Pons (tissue), 1 donor: ENCODE measurements at regions not wholly inside any gene's neighbourhood (a gene's known extent, or its start where the extent isn't known, plus 50 kb on each side); places are given as distances from the start of the nearest gene placed in this dataset.
"Not testable (repeated sequence)": the region's sequence is repeated elsewhere in the genome, so short reads cannot be mapped to it uniquely, and the experiment has no call there.

Source experiments
- DNase-seq: peaks from one replicate; pipeline ENCODE4 v3.0.0-alpha.2; 2016; ENCODE audit warnings: low spot score

DNA sequence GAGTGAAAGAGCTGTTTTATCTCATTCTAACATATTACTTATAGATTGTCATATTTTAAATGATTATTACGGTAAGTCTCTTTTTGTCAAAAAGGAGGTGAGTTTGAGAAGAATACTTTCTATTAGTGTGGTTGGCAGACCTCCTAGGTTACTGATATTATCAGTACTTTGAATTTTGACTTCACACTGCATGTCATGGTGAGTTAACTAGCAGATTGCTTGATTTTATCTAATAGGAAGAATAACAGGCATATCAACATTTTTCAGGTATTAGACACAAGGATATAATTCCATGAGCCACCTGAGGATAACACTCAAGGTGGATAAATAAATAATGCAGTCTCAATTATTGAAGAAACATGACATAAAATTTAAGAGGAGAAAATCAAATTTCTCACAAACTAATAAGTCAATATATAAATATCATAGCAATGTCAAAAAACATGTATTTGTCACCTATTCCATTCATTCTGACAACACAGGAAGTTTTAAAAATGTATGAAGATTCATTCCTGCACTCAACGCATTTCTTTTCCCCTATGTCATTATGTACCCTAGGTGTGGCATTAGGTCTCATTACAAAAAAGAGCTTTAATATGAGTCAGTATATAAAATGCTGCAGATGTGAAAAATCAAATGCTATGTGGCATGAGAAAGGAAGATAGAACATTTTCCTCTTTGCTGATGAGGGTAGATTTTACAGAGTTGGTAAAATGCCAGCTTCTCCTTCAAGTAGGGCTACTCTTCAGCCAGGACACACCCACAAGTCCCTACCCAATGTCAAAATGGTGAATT lies 1621.6 kb downstream of the REEP3 start:
- DNase-seq, result no peak

DNA sequence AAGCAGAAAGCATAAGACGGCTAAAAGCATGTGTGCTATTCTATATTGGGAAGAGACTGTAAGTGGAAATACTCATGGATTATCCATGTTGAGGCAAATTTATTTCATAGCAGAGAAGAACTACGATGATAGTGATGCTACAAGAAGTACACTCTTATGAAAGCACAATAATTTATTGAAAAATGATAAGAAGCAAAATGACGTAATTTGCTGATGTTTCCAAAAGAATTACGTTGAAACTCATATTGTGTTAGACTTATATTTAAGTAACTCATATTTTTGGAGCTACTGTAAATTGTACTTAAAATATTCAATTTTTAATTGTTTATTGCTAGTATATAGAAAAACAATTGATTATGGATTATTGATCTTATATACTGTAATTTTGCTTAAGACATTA lies 1622.5 kb downstream of the REEP3 start:
- DNase-seq, result no peak

- no peak for DNase-seq
Observed at GRCh38 chr10:65149878-65150277, 1628.7 kb downstream of the REEP3 start.

GRCh38 chr10:65166272-65166671 lies 1645.1 kb downstream of the REEP3 start:
- no peak for DNase-seq

- DNase-seq, result no peak
Observed at GRCh38 chr10:65172249-65172648, 1651.0 kb downstream of the REEP3 start.

DNA sequence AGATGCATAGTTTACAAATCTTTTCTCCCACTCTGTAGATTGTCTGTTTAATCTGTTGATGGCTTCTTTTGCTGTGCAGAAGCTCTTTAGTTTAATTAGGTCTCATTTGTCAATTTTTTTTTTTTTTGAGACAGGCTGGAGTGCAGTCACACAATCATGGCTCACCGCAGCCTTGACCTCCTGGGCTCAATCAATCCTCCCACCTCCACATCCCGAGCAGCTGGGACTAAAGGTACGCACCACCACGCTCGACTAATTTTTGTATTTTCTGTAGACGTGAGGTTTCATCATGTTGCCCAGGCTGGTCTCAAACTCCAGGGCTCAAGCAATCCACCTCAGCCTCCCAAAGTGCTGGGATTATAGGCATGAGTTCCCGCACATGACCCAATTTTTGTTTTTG lies 1655.8 kb downstream of the REEP3 start:
- DNase-seq, result no peak

GRCh38 chr10:65183236-65183635 lies 1662.0 kb downstream of the REEP3 start:
- DNase-seq, result no peak

DNA sequence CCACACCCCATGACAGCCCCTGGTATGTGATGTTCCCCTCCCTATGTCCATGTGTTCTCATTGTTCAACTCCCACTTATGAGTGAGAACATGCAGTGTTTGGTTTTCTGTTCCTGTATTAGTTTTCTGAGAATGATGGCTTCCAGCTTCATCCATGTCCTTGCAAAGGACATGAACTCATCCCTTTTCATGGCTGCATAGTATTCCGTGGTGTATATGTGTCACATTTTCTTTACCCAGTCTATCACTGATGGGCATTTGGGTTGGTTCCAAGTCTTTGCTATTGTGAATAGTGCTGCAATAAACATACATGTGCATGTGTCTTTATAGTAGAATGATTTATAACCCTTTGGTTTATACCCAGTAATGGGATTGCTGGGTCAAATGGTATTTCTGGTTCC lies 1665.5 kb downstream of the REEP3 start:
- DNase-seq, result not testable (repeated sequence)

DNA sequence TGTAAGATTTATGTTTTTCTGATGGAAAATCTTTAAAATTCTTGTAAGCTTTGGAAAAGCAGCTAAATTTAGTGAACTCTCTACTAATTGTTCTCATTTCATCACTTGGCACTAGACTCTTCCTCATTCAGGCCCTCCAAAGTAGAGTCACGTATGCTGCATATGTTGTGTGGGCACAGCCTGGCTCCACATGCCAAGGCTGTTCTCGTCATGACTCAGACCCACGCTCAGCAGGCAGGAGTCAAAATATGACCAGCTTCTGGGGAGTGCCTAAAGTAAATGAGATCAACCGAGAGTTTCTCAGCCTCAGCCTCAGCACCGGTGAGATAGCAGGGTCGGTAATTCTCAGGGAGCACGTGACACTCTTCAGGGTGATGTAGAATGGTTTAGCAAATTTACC lies 1672.9 kb downstream of the REEP3 start:
- no peak for DNase-seq

DNA sequence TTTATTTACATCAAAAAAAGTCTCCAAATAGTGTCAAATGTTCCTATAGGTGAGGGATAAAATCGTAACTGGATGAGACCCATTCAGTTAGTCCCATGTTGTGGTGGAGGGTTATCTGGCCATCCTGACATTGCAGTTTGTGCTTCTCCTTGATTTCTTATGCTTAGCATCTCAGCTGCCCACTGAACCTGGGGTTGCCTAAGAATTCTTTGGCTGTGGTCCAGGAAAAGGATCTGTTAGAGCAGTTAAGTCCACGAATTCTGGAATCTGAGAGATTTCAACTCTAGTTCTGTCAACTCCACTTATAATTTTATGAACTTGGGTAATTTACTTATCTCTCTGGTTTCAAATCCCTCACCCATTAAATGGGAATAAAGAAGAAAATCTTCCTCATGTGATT lies 1673.4 kb downstream of the REEP3 start:
- no peak for DNase-seq

DNA sequence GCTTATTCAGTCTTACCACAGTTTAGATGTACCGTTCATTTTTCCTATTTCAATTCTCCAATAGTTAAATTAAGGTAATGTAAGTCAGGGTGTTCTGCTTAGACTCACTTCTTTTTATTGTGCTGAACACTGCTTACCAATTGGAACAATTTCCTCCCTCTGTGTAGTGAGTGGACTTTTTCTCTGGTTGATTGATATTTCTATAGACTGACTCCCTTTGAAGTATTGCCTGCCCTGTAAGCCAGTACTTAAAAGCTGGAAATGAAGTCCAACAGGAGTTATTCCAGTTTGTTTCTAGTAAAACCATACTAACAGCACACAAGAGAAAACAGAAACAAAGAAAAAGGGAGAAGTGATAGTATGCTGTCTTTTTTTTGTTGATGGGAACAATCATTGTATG lies 1674.9 kb downstream of the REEP3 start:
- no peak for DNase-seq

GRCh38 chr10:65197935-65198334 lies 1676.7 kb downstream of the REEP3 start:
- DNase-seq, result no peak

GRCh38 chr10:65201491-65201890 lies 1680.3 kb downstream of the REEP3 start:
- no peak for DNase-seq

DNA sequence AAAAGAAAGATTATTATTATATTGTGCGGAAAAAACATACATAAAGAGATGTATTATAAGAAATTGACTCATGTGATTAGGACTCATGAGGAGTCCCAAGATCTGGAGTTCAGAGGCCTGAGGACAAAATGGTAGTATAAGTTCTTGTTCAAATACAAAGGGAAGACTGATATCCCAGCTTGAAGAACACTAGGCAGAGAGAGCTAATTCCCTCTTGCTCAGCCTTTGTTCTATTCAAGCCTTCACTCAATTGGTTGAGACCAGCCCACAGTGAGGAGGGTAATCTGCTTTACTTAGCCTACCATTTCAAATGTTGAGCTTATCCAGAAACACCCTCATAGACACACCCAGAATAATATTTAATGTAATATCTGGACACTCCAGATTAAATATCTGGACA lies 1683.8 kb downstream of the REEP3 start:
- DNase-seq, result no peak

GRCh38 chr10:65213170-65213569 lies 1692.0 kb downstream of the REEP3 start:
- no peak for DNase-seq

- DNase-seq, result no peak
Observed at GRCh38 chr10:65219444-65219843, 1698.2 kb downstream of the REEP3 start.

- DNase-seq, result no peak
Observed at GRCh38 chr10:65231148-65231547, 1694.7 kb upstream of the LRRTM3 start.

DNA sequence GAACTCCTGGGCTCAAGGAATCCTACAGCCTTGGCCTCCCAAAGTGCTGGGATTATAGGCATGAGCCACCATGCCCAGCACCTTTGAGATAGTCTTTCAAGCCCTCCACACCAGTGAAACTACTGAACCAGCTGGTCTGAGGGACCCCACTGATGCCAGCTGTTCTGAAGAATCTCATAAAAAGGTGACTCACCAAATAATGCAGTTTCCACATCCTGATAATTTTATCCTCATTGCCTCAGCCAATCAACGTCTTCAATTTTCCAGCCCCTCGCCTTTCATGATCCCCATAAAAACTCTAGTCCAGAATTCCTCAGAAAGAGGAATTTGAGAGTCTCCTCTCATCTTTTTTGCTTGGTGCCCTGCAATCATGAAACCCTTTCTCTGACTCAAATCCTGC lies 1691.6 kb upstream of the LRRTM3 start:
- no peak for DNase-seq

GRCh38 chr10:65235266-65235665 lies 1690.6 kb upstream of the LRRTM3 start:
- DNase-seq, result no peak

GRCh38 chr10:65235846-65236245 lies 1690.0 kb upstream of the LRRTM3 start:
- DNase-seq, result no peak

DNA sequence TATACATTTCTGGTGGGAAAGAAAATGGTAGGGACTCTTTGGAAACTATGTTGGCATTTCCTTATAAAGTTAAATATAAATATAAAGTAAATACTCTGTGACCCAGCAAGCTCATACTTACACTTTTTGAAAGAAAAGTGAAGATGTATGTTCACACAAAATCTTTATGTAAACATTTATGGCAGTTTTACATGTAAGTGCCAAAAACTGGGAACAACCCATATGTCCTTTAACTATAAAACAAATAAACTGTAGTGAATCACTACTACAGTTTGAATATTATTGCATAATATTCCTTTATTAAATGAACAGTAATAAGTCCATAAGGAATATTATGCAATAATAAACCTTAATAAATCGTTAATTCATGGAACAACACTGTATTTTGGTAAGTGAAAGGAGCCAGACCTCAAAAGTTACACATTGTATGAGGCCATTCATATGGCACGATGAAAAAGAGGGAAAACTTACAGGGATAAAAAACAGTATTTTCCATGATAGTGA lies 1660.3 kb upstream of the LRRTM3 start:
- no peak for DNase-seq

GRCh38 chr10:65269551-65269950 lies 1656.3 kb upstream of the LRRTM3 start:
- not testable (repeated sequence) for DNase-seq

- no peak for DNase-seq
Observed at GRCh38 chr10:65270969-65271368, 1654.9 kb upstream of the LRRTM3 start.

DNA sequence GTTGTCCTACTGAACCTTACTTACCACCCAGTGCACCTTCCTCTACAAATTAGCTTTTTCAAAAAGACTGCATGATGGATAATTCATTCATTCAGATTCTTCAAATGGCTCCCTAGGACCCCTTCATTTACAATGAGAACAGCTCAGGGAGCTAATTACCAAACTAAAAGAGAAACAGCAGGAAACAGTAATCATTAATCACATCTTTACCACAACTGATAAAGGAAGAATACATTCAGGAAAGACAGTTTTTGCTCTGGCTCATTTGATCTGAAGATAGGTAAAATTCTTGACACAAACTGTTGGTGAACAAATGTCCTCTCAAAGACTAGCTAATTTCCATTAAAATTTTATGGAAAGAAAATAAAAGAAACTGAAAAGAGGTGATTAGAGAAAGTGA lies 1652.7 kb upstream of the LRRTM3 start:
- DNase-seq, result no peak
